GM12892 (cell line): ENCODE measurements at regions not wholly inside any gene's neighbourhood (a gene's known extent, or its start where the extent isn't known, plus 50 kb on each side); places are given as distances from the start of the nearest gene placed in this dataset.

Source experiments
- POLR2A ChIP-seq: IDR thresholded peaks from 2 replicates; pipeline ENCODE4 v1.6.1; 2011; ENCODE audit warnings: low read depth, low read length, control low read depth
- POLR2AphosphoS5 ChIP-seq: IDR thresholded peaks from 2 replicates; pipeline ENCODE4 v1.6.1; 2011; ENCODE audit warnings: low read depth, low read length, control low read depth

GRCh38 chr4:132809298-132810032, 339.6 kb upstream of the PCDH10 start:
- no peak for TF ChIP-seq POLR2AphosphoS5
- TF ChIP-seq POLR2A = no peak
